ENCODE measurements at regions not wholly inside any gene's neighbourhood (a gene's known extent, or its start where the extent isn't known, plus 50 kb on each side); places are given as distances from the start of the nearest gene placed in this dataset.

- TF ChIP-seq, protein P1, sequence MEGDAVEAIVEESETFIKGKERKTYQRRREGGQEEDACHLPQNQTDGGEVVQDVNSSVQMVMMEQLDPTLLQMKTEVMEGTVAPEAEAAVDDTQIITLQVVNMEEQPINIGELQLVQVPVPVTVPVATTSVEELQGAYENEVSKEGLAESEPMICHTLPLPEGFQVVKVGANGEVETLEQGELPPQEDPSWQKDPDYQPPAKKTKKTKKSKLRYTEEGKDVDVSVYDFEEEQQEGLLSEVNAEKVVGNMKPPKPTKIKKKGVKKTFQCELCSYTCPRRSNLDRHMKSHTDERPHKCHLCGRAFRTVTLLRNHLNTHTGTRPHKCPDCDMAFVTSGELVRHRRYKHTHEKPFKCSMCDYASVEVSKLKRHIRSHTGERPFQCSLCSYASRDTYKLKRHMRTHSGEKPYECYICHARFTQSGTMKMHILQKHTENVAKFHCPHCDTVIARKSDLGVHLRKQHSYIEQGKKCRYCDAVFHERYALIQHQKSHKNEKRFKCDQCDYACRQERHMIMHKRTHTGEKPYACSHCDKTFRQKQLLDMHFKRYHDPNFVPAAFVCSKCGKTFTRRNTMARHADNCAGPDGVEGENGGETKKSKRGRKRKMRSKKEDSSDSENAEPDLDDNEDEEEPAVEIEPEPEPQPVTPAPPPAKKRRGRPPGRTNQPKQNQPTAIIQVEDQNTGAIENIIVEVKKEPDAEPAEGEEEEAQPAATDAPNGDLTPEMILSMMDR (IDR thresholded peaks at IDR 0.05; ENCODE audit: low read depth, low read length), result no peak
- no peak for DNase-seq (ENCODE audit: extremely low read depth, low read depth)
Observed at GRCh38 chr10:3946234-3947229, 161.5 kb upstream of the KLF6 start.

GRCh38 chr10:3945026-3945425, 160.0 kb upstream of the KLF6 start:
- TF ChIP-seq, protein P1 (IDR thresholded peaks at IDR 0.05; ENCODE audit: low read depth, low read length), result no peak
- no peak for DNase-seq (ENCODE audit: extremely low read depth, low read depth)

DNA sequence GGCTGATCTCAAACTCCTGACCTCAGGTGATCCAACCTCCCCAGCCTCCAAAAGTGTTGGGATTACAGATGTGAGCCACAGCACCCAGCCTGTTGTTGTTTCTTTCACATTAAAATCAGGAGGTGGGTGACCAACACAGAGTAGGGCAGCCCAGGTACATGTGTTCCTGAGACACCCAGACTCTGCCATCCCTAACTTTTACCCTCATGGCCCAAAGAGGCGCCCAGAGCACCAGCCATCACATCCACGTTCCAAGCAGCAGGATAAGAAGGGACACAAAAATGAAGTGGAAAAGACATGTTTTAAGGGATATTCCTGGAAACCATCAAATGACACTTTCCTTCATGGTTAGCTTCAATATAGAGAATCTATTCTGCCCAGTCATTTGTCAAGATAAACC, 159.6 kb upstream of the KLF6 start:
- no peak for DNase-seq (ENCODE audit: extremely low read depth, low read depth)
- TF ChIP-seq, protein P1 (IDR thresholded peaks at IDR 0.05; ENCODE audit: low read depth, low read length), result no peak

DNA sequence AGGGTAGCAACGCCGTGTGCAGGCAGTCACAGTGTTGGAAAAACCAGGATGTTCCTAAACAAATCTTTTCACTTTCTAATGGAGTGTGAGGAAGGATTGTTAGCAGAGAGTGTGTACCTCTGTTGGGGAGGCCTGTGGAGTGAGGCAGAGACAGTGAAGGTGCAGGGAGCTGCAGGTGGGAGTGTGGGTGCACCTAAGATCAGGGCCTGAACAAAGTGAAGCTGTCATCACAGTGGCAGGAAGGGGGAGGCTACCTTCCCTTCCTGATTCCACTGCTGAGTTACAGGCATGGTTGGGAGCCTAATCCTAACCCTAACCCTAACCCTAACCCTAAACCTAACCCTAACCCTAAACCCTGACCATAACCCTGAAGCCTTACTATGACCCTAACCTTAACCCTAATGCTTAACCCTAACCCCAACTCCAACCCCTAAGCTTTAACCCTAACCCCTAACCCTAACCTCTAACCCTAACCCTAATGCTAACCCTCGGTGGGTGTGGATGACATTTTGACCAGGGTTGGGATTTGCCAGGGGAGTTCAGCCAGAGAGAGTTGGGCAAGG, 158.8 kb upstream of the KLF6 start:
- DNase-seq (ENCODE audit: extremely low read depth, low read depth), result no peak
- TF ChIP-seq, protein P1 (IDR thresholded peaks at IDR 0.05; ENCODE audit: low read depth, low read length), result no peak

DNA sequence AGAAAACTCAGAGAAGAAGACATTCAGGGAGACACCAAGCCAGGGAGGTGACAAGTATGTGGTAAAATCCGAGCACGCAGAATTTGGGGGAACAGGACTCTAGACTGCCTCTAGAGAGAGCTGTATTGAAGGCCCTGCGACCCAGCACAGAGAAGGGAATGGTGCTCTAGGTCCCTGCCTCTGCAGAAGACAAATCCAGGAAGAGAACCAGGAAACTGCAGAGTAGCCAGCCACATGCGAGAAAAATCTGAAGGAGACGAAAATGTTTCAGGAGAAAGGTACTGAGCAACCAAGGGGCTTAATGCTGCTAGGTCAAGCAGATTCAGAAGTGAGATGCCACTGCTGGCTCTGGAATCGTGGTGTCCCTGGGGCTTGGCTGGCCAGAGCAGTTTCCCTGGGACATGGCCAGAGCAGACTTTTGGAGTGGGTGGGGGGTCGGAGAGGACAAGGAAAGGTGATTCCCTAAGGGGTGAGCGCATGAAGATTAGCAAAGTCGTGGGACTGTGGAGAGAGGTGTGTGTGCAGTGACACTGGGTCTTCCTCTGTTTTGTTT, 158.0 kb upstream of the KLF6 start:
- TF ChIP-seq, protein P1 (IDR thresholded peaks at IDR 0.05; ENCODE audit: low read depth, low read length), result no peak

GRCh38 chr10:3941676-3942075, 156.7 kb upstream of the KLF6 start:
- no peak for DNase-seq (ENCODE audit: extremely low read depth, low read depth)
- TF ChIP-seq, protein P1 (IDR thresholded peaks at IDR 0.05; ENCODE audit: low read depth, low read length), result no peak

More for the DNA sequence above, 158.0 kb upstream of the KLF6 start:
- no peak for DNase-seq (ENCODE audit: extremely low read depth, low read depth)

Measured in AG09319 (cell line).